ENCODE measurements at regions not wholly inside any gene's neighbourhood (a gene's known extent, or its start where the extent isn't known, plus 50 kb on each side); places are given as distances from the start of the nearest gene placed in this dataset.

GRCh38 chr1:103900005-103900404 is 150.3 kb downstream of the AMY1C start:
- no peak for TF ChIP-seq POLR2AphosphoS5 (IDR thresholded peaks at IDR 0.05)
- TF ChIP-seq CTCF (IDR thresholded peaks at IDR 0.05) = no peak
- no peak for TF ChIP-seq EP300 (IDR thresholded peaks at IDR 0.05)
